PC-3 (cell line): ENCODE measurements at regions not wholly inside any gene's neighbourhood (a gene's known extent, or its start where the extent isn't known, plus 50 kb on each side); places are given as distances from the start of the nearest gene placed in this dataset.

Experiments used
- EZH2 ChIP-seq: fragments of 300-600 bp; sonication (generic); IDR thresholded peaks from one replicate; pipeline ENCODE4 v1.6.1; 2017; ENCODE audit warnings: antibody characterized with exemption, mild to moderate bottlenecking, low read length; ENCODE audit not compliant: unreplicated experiment
- EZH2phosphoT487 ChIP-seq: fragments of 300-600 bp; sonication (generic); IDR thresholded peaks from 2 replicates; pipeline ENCODE4 v1.6.1; 2018; ENCODE audit warnings: mild to moderate bottlenecking, antibody characterized with exemption, low read length, borderline replicate concordance
- TF ChIP-seq, protein P1 (sequence below): fragments of 300-600 bp; sonication (generic); conservative IDR thresholded peaks from 2 replicates; pipeline ENCODE4 v1.5.1; 2017; ENCODE audit warnings: antibody characterized with exemption, low read depth, mild to moderate bottlenecking, low read length

- TF ChIP-seq, protein P1, sequence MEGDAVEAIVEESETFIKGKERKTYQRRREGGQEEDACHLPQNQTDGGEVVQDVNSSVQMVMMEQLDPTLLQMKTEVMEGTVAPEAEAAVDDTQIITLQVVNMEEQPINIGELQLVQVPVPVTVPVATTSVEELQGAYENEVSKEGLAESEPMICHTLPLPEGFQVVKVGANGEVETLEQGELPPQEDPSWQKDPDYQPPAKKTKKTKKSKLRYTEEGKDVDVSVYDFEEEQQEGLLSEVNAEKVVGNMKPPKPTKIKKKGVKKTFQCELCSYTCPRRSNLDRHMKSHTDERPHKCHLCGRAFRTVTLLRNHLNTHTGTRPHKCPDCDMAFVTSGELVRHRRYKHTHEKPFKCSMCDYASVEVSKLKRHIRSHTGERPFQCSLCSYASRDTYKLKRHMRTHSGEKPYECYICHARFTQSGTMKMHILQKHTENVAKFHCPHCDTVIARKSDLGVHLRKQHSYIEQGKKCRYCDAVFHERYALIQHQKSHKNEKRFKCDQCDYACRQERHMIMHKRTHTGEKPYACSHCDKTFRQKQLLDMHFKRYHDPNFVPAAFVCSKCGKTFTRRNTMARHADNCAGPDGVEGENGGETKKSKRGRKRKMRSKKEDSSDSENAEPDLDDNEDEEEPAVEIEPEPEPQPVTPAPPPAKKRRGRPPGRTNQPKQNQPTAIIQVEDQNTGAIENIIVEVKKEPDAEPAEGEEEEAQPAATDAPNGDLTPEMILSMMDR = no peak
- no peak for TF ChIP-seq EZH2
- no peak for TF ChIP-seq EZH2phosphoT487
These were observed 77.8 kb upstream of the PRMT6 start for GRCh38 chr1:106978477-106979322.
